Fibroblast of lung (primary cell): ENCODE measurements at regions not wholly inside any gene's neighbourhood (a gene's known extent, or its start where the extent isn't known, plus 50 kb on each side); places are given as distances from the start of the nearest gene placed in this dataset.

ENCODE experiments used
- CTCF ChIP-seq, 2 donors: IDR thresholded peaks in 1 of 2; conservative IDR thresholded peaks in 1 of 2; 1 replicate in 1 of 2; 2 replicates in 1 of 2; pipeline ENCODE4 v1.5.1; 2011 to 2012; ENCODE audit warnings: low read length in 2 of 2, control low read depth in 1 of 2, inconsistent platforms in 1 of 2, low read depth in 1 of 2, mild to moderate bottlenecking in 1 of 2
- EZH2 ChIP-seq: IDR thresholded peaks from 2 replicates; pipeline ENCODE4 v1.5.1; 2012; ENCODE audit warnings: low read length, control low read depth, mild to moderate bottlenecking; ENCODE audit errors: missing control alignments

- no peak for TF ChIP-seq EZH2
- no peak for TF ChIP-seq CTCF (conservative IDR thresholded peaks at IDR 0.05 in 1 of 2, IDR thresholded peaks at IDR 0.05 in 1 of 2; ENCODE audit: low read depth in 1 of 2, low read length in 2 of 2)
These were observed 463.6 kb downstream of the ZWINT start for GRCh38 chr10:55897490-55897921.
